ENCODE measurements at regions not wholly inside any gene's neighbourhood (a gene's known extent, or its start where the extent isn't known, plus 50 kb on each side); places are given as distances from the start of the nearest gene placed in this dataset.

- DNase-seq = no peak
Measured at GRCh38 chr1:75668813-75669212, 55.7 kb upstream of the ACADM start.

GRCh38 chr1:75671708-75672107, 52.8 kb upstream of the ACADM start:
- DNase-seq = no peak

GRCh38 chr1:75672108-75672507, 52.4 kb upstream of the ACADM start:
- no peak for DNase-seq

DNA sequence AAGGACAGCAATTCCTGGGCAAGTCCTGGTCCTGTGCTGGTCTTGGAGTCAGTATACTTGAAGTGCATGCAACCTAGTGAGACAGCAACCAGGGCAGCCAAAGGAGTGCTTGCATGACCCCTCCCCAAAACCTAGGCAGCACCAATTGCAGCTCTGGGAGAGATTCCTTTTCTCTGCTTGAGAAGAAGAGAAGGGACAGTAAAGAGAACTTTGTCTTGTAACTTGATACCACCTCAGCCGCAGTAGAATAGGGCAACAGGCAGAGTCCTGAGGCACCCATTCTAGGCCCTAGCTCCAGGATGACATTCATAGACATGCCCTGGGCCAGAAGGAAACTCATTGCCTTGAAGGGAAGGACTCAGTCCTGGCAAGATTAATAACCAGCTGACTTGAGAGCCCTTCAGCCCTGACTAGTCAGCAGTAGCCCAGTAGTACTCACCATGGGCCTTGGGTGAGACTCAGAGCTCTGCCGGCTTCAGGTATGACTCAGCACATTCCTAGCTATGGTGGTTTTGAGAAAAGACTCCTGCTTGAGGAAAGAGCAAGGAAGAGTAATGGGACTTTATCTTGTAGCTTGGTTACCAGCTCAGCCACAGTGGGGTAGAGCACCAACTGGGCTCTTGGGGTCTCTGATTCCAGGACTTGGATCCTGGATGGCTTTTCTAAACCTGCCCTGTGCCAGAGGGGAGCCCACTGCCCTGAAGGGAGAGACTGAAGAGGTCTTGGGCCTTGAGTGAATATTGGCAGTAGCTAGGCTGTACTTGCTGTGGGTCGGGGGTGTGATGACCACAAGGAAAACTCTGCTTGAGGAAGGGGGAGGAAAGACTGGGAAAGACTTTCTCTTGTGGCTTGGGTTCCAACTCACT, 51.7 kb upstream of the ACADM start:
- DNase-seq = peak; percentile 92

DNA sequence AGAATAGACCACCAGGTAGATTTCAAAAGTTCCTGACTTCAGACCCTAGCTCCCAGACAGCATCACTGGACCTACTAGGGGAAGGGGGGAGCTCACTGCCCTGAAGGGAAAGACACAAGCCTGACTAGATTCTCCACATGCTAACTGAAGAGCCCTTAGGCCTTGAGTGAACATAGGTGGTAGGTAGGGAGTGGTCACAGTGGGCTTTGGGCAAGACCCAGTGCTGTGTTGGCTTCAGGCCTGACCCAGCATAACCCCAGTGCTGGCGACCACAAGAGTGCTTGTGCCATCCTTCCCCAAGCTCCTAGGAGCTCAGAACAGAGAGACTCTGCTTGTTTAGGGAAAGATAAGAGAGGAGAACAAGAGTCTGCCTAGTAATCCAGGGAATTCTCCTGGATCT, 51.1 kb upstream of the ACADM start:
- peak; percentile 3 for DNase-seq

GRCh38 chr1:75673885-75674284, 50.6 kb upstream of the ACADM start:
- no peak for DNase-seq
